ENCODE measurements at regions not wholly inside any gene's neighbourhood (a gene's known extent, or its start where the extent isn't known, plus 50 kb on each side); places are given as distances from the start of the nearest gene placed in this dataset.
A peak's percentile ranks its signal among the peaks of the same experiment; 100 is the strongest.

- no peak for DNase-seq (ENCODE audit: low spot score)
Observed at GRCh38 chr6:22809370-22809769, 240.0 kb downstream of the HDGFL1 start.

GRCh38 chr6:22819209-22819608 lies 249.8 kb downstream of the HDGFL1 start:
- no peak for DNase-seq (ENCODE audit: low spot score)

- no peak for DNase-seq (ENCODE audit: low spot score)
Observed at GRCh38 chr6:22821664-22822320, 252.4 kb downstream of the HDGFL1 start.

GRCh38 chr6:22825210-22825609 lies 255.8 kb downstream of the HDGFL1 start:
- no peak for DNase-seq (ENCODE audit: low spot score)

- DNase-seq (ENCODE audit: low spot score): no peak
Observed at GRCh38 chr6:22826961-22827360, 257.6 kb downstream of the HDGFL1 start.

GRCh38 chr6:22827760-22828159 lies 258.4 kb downstream of the HDGFL1 start:
- DNase-seq (ENCODE audit: low spot score): no peak

GRCh38 chr6:22828179-22829062 lies 259.1 kb downstream of the HDGFL1 start:
- peak; percentile 73 for DNase-seq (ENCODE audit: low spot score)

GRCh38 chr6:22829070-22829469 lies 259.7 kb downstream of the HDGFL1 start:
- no peak for DNase-seq (ENCODE audit: low spot score)

GRCh38 chr6:22830463-22830862 lies 261.1 kb downstream of the HDGFL1 start:
- DNase-seq (ENCODE audit: low spot score): no peak

GRCh38 chr6:22833191-22833590 lies 263.8 kb downstream of the HDGFL1 start:
- DNase-seq (ENCODE audit: low spot score): no peak

GRCh38 chr6:22838345-22838744 lies 269.0 kb downstream of the HDGFL1 start:
- DNase-seq (ENCODE audit: low spot score): no peak

GRCh38 chr6:22845467-22845866 lies 276.1 kb downstream of the HDGFL1 start:
- no peak for DNase-seq (ENCODE audit: low spot score)

- DNase-seq (ENCODE audit: low spot score): no peak
Observed at GRCh38 chr6:22848121-22848520, 278.8 kb downstream of the HDGFL1 start.

- no peak for DNase-seq (ENCODE audit: low spot score)
Observed at GRCh38 chr6:22849921-22850320, 280.6 kb downstream of the HDGFL1 start.

GRCh38 chr6:22852101-22852500 lies 282.7 kb downstream of the HDGFL1 start:
- DNase-seq (ENCODE audit: low spot score): no peak

- DNase-seq (ENCODE audit: low spot score): no peak
Observed at GRCh38 chr6:22873513-22874136, 304.3 kb downstream of the HDGFL1 start.

- no peak for DNase-seq (ENCODE audit: low spot score)
Observed at GRCh38 chr6:22875845-22876244, 306.5 kb downstream of the HDGFL1 start.

- DNase-seq (ENCODE audit: low spot score): no peak
Observed at GRCh38 chr6:22878324-22878701, 308.9 kb downstream of the HDGFL1 start.

GRCh38 chr6:22878706-22879105 lies 309.3 kb downstream of the HDGFL1 start:
- no peak for DNase-seq (ENCODE audit: low spot score)

- DNase-seq (ENCODE audit: low spot score): no peak
Observed at GRCh38 chr6:22880686-22881433, 311.5 kb downstream of the HDGFL1 start.

- DNase-seq (ENCODE audit: low spot score): no peak
Observed at GRCh38 chr6:22882581-22882980, 313.2 kb downstream of the HDGFL1 start.

- DNase-seq (ENCODE audit: low spot score): no peak
Observed at GRCh38 chr6:22883061-22883717, 313.8 kb downstream of the HDGFL1 start.
